Neural progenitor cell (in vitro differentiated cells): ENCODE measurements at regions not wholly inside any gene's neighbourhood (a gene's known extent, or its start where the extent isn't known, plus 50 kb on each side); places are given as distances from the start of the nearest gene placed in this dataset.

ENCODE experiments used
- DNase-seq: peaks from one replicate; pipeline ENCODE4 v3.0.0-alpha.2; 2016; ENCODE audit warnings: low spot score
- H2AFZ ChIP-seq: fragments of 200-600 bp; sonication (generic); replicated peaks from 2 replicates; pipeline ENCODE4 v1.6.1; 2016; ENCODE audit warnings: antibody characterized with exemption
- H3F3A ChIP-seq: fragments of 200-600 bp; sonication (generic); 2 replicates; pipeline ENCODE4 v1.6.1; 2016; ENCODE audit warnings: antibody characterized with exemption, low read depth
- H3K27ac ChIP-seq: fragments of 200-600 bp; sonication (generic); 2 replicates; pipeline ENCODE4 v1.5.1; 2016; ENCODE audit warnings: mild to moderate bottlenecking
- H3K27me3 ChIP-seq: fragments of 200-600 bp; sonication (generic); 2 replicates; pipeline ENCODE4 v1.6.1; 2016; ENCODE audit warnings: mild to moderate bottlenecking, moderate library complexity
- H3K36me3 ChIP-seq: fragments of 200-600 bp; sonication (generic); 2 replicates; pipeline ENCODE4 v1.5.1; 2016
- H3K4me1 ChIP-seq: fragments of 200-600 bp; sonication (generic); 2 replicates; pipeline ENCODE4 v1.6.1; 2016; ENCODE audit warnings: mixed run types
- H3K4me2 ChIP-seq: fragments of 200-600 bp; sonication (generic); 2 replicates; pipeline ENCODE4 v1.6.1; 2016
- H3K4me3 ChIP-seq: fragments of 200-600 bp; sonication (generic); 2 replicates; pipeline ENCODE4 v1.5.1; 2016
- H3K79me2 ChIP-seq: fragments of 200-600 bp; sonication (generic); 2 replicates; pipeline ENCODE4 v1.6.1; 2016; ENCODE audit warnings: low read depth
- H3K9ac ChIP-seq: fragments of 200-600 bp; sonication (generic); 2 replicates; pipeline ENCODE4 v1.6.1; 2016
- H3K9me3 ChIP-seq: fragments of 200-600 bp; sonication (generic); 2 replicates; pipeline ENCODE4 v1.5.1; 2016; ENCODE audit warnings: low read depth
- H4K20me1 ChIP-seq: fragments of 200-600 bp; sonication (generic); 2 replicates; pipeline ENCODE4 v1.6.1; 2016; ENCODE audit warnings: low read depth
- H3K27ac Mint-ChIP-seq: 3 replicates; pipeline ENCODE4 v1.8.0; 2021; ENCODE audit warnings: mixed read lengths
- H3K27me3 Mint-ChIP-seq: 2 replicates; pipeline ENCODE4 v1.8.0; 2022; ENCODE audit warnings: low read depth, mild to moderate bottlenecking, inconsistent platforms, moderate library complexity, mixed read lengths; ENCODE audit not compliant: insufficient read depth
- H3K36me3 Mint-ChIP-seq: 3 replicates; pipeline ENCODE4 v1.8.0; 2021; ENCODE audit warnings: mixed read lengths
- H3K4me1 Mint-ChIP-seq: 3 replicates; pipeline ENCODE4 v1.8.0; 2021; ENCODE audit warnings: mixed read lengths
- H3K4me3 Mint-ChIP-seq: 3 replicates; pipeline ENCODE4 v1.8.0; 2021; ENCODE audit warnings: mild to moderate bottlenecking, moderate library complexity, mixed read lengths
- H3K9me3 Mint-ChIP-seq: 3 replicates; pipeline ENCODE4 v1.8.0; 2020; ENCODE audit warnings: mixed read lengths
- EZH2 ChIP-seq: fragments of 200-600 bp; sonication (generic); IDR thresholded peaks from 2 replicates; pipeline ENCODE4 v1.6.1; 2017; ENCODE audit warnings: antibody characterized with exemption, mild to moderate bottlenecking, moderate library complexity
- EZH2phosphoT487 ChIP-seq: fragments of 200-600 bp; sonication (generic); IDR thresholded peaks from 2 replicates; pipeline ENCODE4 v1.6.1; 2017; ENCODE audit warnings: antibody characterized with exemption
- TF ChIP-seq, protein P1 (sequence below): fragments of 200-600 bp; sonication (generic); IDR thresholded peaks from 2 replicates; pipeline ENCODE4 v1.5.1; 2017; ENCODE audit warnings: antibody characterized with exemption, mild to moderate bottlenecking

GRCh38 chr10:130960531-130960930 lies 351.0 kb downstream of the TCERG1L start:
- H3K4me1 Mint-ChIP-seq, result no peaks in the 10 kb centered on the region
- no peaks in the 10 kb centered on the region for H3K36me3 ChIP-seq
- no peak overlapping the region for H3K27ac Mint-ChIP-seq
- no peak overlapping the region for H3K27ac ChIP-seq
- H3K9ac ChIP-seq, result no peak overlapping the region
- no peaks in the 10 kb centered on the region for H3K36me3 Mint-ChIP-seq
- DNase-seq, result no peak
- H2AFZ ChIP-seq, result no peak overlapping the region
- H3K4me3 Mint-ChIP-seq, result no peak overlapping the region
- no peaks in the 10 kb centered on the region for H3K4me1 ChIP-seq
- H3K79me2 ChIP-seq, result no peaks in the 10 kb centered on the region
- peaks cover 8% of the 10 kb centered on the region for H3K27me3 Mint-ChIP-seq
- H3K4me2 ChIP-seq, result no peak overlapping the region
- no peaks in the 10 kb centered on the region for H3K9me3 ChIP-seq
- TF ChIP-seq EZH2 (no peak), EZH2phosphoT487 (no peak)
- TF ChIP-seq, protein P1, sequence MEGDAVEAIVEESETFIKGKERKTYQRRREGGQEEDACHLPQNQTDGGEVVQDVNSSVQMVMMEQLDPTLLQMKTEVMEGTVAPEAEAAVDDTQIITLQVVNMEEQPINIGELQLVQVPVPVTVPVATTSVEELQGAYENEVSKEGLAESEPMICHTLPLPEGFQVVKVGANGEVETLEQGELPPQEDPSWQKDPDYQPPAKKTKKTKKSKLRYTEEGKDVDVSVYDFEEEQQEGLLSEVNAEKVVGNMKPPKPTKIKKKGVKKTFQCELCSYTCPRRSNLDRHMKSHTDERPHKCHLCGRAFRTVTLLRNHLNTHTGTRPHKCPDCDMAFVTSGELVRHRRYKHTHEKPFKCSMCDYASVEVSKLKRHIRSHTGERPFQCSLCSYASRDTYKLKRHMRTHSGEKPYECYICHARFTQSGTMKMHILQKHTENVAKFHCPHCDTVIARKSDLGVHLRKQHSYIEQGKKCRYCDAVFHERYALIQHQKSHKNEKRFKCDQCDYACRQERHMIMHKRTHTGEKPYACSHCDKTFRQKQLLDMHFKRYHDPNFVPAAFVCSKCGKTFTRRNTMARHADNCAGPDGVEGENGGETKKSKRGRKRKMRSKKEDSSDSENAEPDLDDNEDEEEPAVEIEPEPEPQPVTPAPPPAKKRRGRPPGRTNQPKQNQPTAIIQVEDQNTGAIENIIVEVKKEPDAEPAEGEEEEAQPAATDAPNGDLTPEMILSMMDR, result no peak
- H3K4me3 ChIP-seq, result no peak overlapping the region
- H3F3A ChIP-seq, result no peaks in the 10 kb centered on the region
- no peaks in the 10 kb centered on the region for H3K27me3 ChIP-seq
- H3K9me3 Mint-ChIP-seq, result no peaks in the 10 kb centered on the region
- no peaks in the 10 kb centered on the region for H4K20me1 ChIP-seq

DNA sequence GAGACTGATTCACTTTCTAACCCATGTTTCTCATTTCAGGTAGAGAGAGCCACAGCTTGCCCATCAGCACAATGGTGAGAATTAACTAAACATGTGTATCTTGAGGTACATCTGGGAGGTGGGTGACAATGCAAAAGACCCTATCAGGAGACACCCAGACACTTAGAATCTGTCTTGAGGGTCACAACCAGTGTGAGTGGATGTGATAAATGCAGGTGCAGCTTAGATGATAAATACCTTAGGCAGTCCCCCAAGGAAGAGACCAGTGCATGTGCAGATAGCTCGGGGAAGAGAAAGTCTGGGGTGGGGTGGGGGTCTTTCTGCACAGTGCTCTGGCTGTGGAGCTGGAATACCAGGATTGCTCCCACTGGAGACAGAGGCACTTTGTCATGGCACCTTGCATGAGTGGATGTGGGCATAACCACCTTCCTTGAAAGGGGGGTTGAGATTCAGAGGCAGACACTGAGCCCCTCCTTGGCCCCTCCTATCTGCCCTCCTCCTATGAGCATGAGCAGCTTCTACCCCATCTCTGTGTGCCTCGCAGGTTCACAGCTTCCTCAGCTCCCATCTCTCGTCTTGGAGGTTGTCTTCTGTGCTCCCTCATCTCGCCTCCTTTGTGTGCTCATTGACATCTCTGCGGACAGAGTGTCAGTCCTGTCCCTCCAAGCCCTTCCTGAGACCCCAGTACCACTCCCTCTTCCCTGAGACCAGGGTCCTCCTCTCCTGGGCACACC lies 349.8 kb downstream of the TCERG1L start:
- Mint-ChIP-seq H3K4me1 (no peaks in the 10 kb centered on the region), H3K9me3 (no peaks in the 10 kb centered on the region), H3K36me3 (no peaks in the 10 kb centered on the region), H3K27ac (no peak overlapping the region), H3K4me3 (no peak overlapping the region), H3K27me3 (peaks cover 8% of the 10 kb centered on the region)
- Histone ChIP-seq H3K36me3 (no peaks in the 10 kb centered on the region), H3F3A (no peaks in the 10 kb centered on the region), H3K9ac (no peak overlapping the region), H3K9me3 (no peaks in the 10 kb centered on the region), H3K4me3 (no peak overlapping the region), H2AFZ (no peak overlapping the region), H3K4me1 (no peaks in the 10 kb centered on the region), H4K20me1 (no peaks in the 10 kb centered on the region), H3K4me2 (no peak overlapping the region), H3K27me3 (no peaks in the 10 kb centered on the region), H3K79me2 (no peaks in the 10 kb centered on the region), H3K27ac (no peak overlapping the region)
- DNase-seq, result no peak
- TF ChIP-seq, protein P1, result no peak
- TF ChIP-seq EZH2 (no peak), EZH2phosphoT487 (no peak)

DNA sequence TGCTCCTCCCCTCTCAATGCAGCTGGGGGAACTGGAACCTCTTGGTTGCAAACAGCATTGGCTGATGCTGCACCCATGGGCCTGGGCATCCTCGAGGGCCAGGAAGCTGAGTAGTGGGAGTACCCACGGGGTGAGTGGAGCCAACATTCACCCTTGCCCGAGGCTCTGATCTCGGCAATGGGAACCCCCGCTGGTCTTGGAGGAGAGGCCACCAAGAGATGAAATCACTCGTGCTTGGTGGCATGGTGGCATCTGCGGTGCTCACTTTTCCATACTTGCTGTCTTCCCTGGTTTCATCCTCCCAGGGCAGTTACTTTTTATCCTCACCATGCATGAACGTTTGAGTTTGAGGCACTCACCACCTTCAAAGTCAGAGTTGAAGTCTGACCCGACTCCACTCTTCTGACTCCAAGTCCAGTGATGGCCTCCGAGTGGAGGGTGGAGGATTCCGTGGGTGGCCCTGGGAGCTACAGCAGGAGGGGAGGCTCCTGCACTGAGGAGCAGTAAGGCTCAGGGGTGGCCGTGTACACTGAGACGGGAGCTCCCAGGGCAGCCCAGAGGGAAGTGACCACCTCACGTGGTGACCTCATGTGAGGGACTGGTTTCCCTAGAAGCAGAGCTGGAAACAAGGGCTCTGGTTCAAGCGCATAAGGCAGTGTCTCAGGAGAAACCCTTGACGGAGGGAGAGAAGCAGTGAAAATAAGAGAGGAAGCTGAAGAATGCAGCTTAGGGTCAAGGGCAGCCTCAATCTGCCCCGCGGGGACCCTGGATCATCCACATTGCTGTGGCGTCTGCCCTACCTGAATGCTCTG lies 349.1 kb downstream of the TCERG1L start:
- no peaks in the 10 kb centered on the region for H3K9me3 Mint-ChIP-seq
- Histone ChIP-seq H3F3A (no peaks in the 10 kb centered on the region), H4K20me1 (no peaks in the 10 kb centered on the region), H3K4me1 (no peaks in the 10 kb centered on the region), H3K27me3 (no peaks in the 10 kb centered on the region), H3K27ac (no peak overlapping the region), H3K4me2 (no peak overlapping the region), H2AFZ (no peak overlapping the region), H3K79me2 (no peaks in the 10 kb centered on the region), H3K4me3 (no peak overlapping the region), H3K36me3 (no peaks in the 10 kb centered on the region), H3K9ac (no peak overlapping the region), H3K9me3 (no peaks in the 10 kb centered on the region)
- TF ChIP-seq EZH2phosphoT487, result no peak
- TF ChIP-seq EZH2, result no peak
- TF ChIP-seq, protein P1, result no peak
- no peaks in the 10 kb centered on the region for H3K36me3 Mint-ChIP-seq
- H3K4me3 Mint-ChIP-seq, result no peak overlapping the region
- peaks cover 8% of the 10 kb centered on the region for H3K27me3 Mint-ChIP-seq
- H3K27ac Mint-ChIP-seq, result no peak overlapping the region
- no peak for DNase-seq
- no peaks in the 10 kb centered on the region for H3K4me1 Mint-ChIP-seq
